ENCODE measurements at regions not wholly inside any gene's neighbourhood (a gene's known extent, or its start where the extent isn't known, plus 50 kb on each side); places are given as distances from the start of the nearest gene placed in this dataset.

DNA sequence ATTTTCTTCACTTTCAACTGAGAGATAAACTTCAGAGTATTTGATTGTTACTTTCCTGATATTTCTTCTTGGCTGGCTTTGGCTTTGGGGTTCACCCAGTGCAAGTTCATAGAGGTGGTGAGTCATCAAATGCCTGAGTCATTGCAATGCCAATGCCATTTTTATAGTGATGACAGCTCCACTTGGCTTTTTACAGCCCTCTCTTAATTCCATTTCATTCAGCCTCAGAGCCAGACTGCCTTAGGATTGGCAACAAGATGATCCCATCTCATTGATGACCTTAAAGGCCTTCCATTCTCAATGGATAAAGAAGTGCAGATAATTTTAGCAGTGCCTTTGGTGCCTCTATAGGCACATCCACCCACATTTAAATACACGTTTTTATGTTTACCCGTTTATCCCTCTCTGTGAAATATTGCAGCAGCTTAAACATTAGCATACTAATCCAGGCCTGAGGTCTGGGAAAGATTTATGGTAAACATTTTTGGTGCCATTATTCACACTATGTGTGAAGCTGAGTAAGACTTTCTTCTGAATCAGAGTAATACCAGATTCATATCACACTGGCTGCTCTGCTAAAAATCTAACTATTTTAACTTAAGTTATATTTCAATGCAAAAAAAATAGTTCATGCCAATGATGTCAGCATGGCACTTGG, 88.9 kb upstream of the TYRP1 start:
- no peak for DNase-seq

DNA sequence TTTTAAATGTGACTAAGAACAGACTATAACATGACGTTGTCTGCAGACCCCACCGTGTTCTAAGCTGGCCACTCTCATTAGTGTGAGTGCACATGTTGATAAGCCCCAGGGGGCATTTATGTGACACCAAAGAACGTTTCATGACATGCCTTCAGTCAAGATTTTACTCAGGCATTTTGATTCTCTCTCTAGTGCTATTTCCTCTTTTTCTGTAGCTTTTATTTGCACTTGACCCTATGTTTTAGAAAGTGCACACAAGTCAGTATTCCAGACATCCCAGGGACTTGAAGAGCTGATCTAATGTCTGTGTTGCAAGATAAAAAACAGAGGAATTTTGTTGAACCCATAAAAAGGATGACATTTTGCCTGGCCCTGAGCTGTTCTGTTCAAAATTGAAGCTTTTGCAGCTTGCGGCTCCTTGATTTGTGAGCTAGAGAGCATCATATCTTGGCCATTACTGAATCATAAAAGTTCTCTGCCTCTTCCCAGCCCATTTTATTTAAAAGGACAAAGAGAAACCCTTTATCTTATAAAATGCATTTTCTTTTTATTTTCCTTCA, 80.9 kb upstream of the TYRP1 start:
- DNase-seq: no peak

DNA sequence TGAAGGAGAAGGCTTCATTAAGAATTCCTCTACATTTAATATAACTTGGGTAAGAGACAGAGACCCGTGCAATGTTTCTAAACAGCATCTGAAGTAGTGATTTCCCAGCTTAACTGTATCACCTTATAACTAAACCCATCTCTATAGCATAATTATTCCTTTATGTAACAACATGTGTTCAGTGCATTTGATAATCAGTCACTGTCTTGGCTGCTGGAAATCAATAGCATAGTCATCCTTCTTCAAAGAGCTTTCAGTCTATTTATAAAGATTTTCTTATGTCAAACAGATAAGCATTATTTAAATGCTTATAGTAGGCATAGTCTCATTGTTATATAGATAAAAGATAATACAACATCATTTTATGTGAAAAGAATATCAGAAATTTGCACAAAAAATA, 80.1 kb upstream of the TYRP1 start:
- DNase-seq: no peak

DNA sequence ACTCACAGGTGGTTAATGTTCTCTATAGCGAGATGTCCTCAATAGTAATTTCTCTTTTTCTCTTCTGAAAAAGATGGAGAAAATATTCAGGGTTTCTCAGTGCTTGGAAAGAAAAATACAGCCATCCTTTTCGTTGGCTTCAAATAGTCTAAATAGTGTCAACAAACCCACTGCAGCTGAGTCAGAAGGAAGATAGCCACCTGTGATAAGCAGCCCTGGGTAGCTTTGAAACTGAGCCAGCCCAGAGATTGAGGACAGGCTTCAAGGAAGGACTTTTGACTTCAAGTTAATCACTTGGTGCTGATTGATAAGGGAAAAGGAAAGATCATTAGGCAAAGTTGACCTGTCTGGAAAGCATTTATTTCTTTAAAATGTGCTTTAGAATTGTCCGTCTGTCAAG, 78.7 kb upstream of the TYRP1 start:
- DNase-seq: no peak

DNA sequence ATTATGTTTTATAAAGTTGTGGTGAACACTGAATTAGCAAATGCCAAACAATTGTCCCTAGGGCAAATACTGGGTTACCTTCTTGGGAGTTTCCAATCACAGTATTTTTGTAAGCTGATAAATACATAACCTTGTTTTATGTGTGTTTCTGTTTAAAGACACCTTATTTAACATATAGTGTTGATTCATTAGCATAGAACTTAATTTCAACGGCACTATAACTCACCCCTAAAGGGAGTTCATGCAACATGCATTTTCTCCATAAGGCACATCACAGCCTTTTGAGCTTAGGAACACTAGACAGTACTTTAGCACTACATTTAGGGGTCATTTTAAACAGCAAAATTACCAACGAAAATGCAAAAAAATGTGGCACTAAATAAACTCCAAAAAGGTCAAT, 74.2 kb upstream of the TYRP1 start:
- DNase-seq: no peak

DNA sequence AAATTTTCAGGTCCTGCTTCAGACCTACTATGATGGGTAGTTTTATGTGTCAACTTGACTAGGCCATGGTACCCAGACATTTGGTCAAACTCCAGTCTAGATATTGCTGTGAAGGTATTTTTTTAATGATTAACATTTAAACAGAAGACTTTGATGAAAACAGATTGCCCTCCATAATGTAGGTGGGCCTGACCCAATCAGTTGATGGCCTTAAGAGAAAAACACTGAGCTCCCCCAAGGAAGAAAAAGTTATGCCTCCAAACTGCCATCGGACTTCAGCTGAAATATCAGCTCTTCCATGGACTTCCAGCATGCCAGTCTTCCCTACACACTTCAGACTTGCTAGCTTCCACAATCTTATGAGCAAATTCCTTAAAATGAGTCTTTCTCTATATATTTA, 67.3 kb upstream of the TYRP1 start:
- no peak for DNase-seq

DNA sequence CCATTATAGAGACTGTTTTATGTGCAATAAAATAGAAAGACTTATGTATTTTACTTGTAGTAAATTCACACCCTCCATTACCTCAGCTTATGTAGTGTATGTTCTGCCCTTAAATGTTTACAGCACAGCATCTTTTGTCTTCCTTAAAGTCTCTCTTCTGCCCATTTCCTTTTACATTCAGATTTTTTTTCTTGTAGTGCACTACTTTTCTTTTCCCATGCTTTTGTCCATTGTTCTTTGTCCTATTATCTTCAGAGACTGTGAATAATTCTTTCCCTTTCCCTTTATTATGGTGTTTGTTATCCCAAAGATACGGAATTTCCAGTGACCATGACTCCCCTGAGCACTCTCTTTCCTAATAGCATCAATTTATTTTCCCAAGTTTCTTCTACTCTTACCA, 66.1 kb upstream of the TYRP1 start:
- no peak for DNase-seq

DNA sequence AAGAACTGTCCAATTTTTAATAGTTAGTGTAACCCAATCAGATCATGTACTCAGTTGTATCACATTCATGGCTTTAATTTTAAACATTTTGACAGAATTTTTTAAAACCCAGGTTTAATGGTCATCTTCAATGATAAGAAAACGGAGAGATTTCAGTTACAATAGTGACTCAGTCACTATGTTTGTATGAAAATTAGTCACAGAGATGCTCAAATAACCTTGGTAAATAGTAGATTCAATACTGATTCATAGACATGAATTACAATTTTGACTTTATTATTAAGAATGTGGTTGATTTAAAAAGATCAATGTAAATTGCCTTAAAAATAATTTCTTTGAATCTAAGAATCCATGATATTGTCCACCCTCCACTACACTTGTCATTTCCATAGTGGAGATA, 64.6 kb upstream of the TYRP1 start:
- no peak for DNase-seq

DNA sequence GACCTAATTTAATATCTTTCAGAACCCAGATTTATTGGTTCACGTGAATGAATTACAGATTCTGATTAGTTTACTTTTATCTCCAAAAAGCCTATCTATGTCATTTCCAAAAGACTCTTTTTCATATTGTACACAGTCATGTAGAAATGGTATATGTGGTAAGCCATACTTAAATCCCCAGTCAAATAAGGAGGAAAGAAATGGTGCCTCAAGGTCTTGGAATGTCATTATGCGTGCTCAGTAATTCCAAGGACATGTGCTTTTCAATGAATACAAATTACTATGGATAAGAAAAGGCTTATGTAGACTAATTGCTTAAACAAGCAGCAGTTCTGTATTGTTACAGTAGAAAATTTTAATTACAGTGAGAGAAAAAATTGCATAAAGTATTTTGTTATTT, 64.1 kb upstream of the TYRP1 start:
- no peak for DNase-seq

DNA sequence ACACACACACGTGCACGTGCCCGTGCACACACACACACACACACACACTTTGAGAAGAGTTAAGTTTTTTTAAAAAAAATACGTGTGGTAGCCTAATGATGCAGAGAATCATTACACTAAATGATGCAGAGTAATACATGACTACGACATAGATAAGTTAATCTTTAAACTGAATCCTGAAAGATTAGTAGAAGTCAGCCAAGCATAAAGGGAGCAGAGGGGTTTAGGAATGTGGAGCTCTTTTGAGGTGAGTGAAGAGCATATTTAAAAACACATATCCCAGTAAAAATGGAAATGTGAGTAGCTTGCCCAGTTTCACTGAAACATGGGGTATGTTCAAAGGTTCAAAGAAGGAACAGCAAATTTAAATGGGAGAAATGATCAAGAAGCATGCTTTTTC, 61.3 kb upstream of the TYRP1 start:
- no peak for DNase-seq

DNA sequence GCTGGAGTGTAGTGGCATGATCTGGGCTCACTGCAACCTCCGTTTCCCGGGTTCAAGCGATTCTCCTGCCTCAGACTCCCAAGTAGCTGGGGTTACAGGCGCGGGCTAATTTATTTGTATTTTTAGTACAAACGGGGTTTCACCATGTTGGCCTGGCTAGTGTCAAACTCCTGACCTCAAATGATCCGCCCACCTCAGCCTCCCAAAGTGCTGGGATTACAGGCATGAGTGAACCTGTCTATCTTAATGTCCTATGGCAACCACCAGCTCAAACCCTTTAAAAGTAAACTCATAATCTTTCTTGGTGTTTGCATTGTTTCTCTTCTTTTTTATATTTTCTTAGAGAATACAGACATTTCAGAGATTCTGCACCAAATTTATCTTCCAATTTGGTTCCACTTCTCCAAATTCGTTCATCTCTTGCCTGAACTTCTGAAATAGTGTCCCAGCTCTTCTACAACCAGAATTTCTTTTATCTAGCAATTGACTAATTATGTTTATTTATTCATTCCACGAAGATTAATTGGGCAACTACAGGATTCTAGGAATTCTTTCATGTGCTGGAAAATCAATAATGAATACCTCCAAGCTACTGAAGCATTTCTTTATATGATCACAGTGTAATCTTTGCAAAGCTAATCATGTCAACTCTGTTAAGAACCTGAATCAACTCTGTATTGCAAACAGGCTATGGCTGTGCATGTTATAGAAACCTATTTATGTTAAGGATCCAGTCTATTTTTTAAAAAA, 60.0 kb upstream of the TYRP1 start:
- DNase-seq: no peak

DNA sequence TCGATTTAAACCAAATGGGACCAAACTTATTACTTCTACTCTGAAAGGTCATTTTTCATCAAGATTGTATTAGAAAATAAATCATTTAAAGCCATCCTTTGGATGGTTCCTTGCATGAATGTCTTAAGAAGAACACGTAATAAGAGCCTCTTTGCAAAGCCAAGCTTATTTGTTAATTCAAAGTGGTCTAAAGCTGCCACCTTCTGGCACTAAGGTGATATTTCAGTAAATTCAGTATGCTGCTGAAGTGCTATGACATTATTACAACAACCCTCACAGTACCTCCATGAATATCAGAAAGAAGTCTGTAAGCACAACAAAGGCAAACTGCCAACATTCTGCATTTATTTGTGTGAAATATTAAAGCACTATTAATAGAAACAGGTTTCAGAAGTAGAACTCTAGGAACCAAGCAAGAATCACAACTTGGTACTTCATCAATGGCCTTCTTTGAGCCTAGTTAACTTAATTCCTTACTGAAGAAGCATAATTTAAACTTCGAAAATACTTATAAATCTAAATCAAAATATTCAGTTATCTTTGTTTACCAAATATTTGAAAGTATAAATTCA, 53.1 kb upstream of the TYRP1 start:
- peak in 2 of 4 experiments; percentile 7 to 10 for DNase-seq

DNA sequence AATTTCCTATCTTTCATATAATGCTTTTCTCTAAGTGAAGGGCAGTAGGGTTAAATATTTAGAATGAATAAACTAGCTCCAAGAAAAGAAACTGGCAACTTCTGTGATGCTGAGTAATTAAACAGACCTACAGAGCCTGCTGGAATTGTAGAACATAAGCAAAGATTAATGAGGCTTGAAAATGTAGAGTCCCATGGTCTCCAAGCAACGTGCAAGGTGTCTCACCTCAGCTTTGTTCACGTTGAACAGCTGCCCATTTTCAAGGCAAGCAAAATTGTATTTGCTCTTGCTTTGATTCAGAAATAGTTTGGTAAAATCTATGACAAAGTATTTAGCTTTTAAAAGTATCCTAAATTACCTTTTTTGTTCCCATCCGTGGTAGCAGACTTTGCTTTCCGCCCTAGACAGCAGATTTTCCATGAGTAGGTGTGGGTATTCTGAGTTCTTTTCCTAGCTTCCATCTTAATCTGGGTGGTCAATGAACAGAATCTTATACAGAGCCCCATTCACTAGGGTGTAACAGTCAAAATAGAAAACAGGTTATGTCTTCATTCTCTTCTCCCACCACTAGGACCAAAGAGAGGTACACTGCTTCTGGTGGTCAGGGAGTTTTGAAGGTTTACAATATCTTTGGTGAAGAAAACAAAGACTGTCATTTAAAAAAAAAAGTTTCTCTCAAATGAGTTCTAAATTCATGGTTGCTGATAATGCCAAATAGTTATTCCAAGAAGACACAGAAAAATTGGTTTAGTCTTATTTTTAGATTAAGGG, 52.1 kb upstream of the TYRP1 start:
- no peak for DNase-seq

All from suppressor macrophage (primary cell).